GM12864 (cell line): ENCODE measurements at regions not wholly inside any gene's neighbourhood (a gene's known extent, or its start where the extent isn't known, plus 50 kb on each side); places are given as distances from the start of the nearest gene placed in this dataset.

Experiments
- DNase-seq: peaks from one replicate; pipeline ENCODE4 v3.0.0-alpha.2; 2011; ENCODE audit warnings: low read depth
- H3K4me3 ChIP-seq: 2 replicates; pipeline ENCODE4 v1.5.1; 2011; ENCODE audit warnings: mild to moderate bottlenecking, low read depth, low read length, control low read depth
- CTCF ChIP-seq: IDR thresholded peaks from 2 replicates; pipeline ENCODE4 v1.5.1; 2011; ENCODE audit warnings: low read depth, mild to moderate bottlenecking, moderate library complexity, low read length, control low read depth, inconsistent platforms; ENCODE audit errors: missing control alignments

- H3K4me3 ChIP-seq = no peak overlapping the region
- TF ChIP-seq CTCF = no peak
- no peak for DNase-seq
Measured at GRCh38 chr5:52481201-52481600, 306.5 kb upstream of the ITGA1 start.

DNA sequence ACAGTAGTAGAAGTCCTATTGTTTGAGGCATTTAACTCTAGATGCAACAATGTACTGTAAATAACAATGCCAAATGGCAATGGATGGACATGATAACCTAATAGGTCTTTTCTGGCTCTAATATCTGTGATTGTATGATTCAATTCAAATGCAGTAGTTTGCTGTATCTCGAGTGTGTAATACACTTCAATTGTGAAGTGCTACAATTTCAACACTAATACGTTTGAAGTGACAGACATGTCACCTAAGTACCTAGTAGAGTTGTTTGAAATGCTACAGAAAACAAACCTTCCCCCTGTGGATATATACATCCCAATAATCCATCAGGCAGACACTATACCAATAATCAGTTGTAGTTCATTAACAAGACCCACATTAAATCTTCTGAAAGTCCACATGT is 305.9 kb upstream of the ITGA1 start:
- DNase-seq = no peak
- no peak for TF ChIP-seq CTCF
- H3K4me3 ChIP-seq = no peak overlapping the region

DNA sequence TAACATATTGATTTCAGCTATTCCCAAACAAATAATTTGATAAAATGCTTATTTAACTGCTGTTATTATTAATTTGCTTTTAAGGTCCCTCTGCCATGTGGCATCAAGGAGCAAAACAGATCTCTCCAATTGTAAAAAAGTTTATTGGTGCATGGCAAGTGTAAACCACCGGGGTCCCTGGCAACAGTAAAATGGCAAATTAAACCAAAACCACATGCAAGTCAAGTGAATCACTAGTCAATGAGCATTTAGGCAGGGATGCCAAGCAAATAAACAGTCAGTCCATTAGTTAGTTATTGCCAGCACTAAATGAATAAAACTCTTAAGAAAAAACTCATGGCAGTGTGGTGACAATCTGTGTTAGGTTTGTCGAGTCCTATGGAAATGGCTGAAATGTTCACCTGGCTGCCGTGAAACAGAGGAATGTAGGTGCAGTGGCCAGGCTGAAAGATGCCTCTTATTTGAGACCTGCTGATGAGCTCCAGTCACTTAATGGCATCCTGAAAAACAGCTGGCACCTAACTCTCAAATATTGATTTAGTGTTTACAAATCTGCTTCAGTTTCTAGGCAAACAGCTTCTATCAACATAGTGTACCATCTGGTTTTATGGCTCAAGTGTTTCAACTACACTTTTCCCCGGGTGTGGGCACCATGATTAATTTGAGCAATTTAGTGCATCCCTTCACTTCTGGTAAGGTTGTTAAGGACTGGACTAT is 296.5 kb upstream of the ITGA1 start:
- no peak for TF ChIP-seq CTCF
- no peak overlapping the region for H3K4me3 ChIP-seq
- DNase-seq = no peak

DNA sequence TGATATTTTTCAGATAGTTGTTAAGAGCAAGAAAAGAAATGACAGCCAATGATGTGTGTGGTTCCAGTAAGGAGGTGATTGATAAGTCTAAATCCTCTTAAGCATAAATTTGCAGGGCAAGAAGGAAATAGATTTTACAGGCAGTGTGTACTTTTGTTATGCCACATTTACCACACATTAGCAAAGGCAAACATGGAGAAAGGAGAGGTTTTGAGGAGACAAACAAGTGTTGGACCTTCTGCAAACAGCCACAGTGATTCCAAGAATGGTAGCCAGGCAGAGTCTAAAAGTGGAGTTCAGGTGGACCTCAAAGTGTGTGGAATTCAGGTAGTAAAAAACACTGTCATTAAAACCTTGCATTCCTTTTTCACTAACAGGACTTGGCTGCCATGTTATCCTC is 295.9 kb upstream of the ITGA1 start:
- H3K4me3 ChIP-seq = no peak overlapping the region
- DNase-seq = no peak
- no peak for TF ChIP-seq CTCF

DNA sequence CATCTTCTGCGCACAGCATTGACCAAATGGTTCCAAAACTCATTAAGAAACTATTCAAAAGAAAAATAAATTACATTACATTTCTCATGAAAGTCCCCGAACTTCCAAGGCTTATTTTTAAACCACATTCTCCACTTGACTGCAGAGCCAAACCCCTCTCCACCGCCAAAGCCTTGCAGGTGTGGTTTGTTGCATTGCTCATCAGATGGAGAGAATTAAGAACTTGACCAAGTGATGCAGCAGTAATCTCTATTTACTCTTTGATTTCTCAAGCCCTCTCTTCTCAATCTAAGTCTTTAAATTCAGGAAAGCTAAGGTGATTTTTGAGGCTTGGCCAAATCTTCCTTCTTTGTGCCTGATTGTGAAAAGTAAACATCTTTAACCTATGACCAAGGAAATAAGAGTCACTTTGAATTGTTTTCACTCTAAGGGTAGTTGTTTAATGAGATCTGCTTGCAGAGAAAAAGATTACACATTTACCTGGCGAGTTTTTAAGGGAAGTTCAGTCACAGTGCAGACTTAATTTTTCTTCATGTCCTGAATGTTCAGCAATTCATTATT is 290.5 kb upstream of the ITGA1 start:
- no peak for DNase-seq
- TF ChIP-seq CTCF = no peak
- no peak overlapping the region for H3K4me3 ChIP-seq

DNA sequence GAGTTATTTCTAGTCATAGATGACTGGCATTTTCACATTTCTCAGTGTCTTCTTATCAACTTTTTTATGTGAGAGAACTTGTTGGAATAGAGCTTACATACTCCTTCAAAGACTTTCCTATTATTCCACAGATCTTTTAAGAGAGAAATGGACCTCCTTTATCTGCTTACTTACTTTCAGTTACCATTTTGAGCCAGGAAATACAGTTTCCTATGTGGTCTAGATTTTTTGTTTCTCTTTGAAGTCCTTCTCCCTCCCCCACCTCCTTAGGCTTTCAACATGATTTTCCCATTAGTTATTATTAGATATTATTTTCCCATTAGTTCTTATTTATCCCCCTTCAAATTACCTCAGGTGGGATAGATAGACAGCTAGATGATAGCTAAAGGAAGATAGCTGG is 289.1 kb upstream of the ITGA1 start:
- no peak overlapping the region for H3K4me3 ChIP-seq
- no peak for TF ChIP-seq CTCF
- DNase-seq = no peak

DNA sequence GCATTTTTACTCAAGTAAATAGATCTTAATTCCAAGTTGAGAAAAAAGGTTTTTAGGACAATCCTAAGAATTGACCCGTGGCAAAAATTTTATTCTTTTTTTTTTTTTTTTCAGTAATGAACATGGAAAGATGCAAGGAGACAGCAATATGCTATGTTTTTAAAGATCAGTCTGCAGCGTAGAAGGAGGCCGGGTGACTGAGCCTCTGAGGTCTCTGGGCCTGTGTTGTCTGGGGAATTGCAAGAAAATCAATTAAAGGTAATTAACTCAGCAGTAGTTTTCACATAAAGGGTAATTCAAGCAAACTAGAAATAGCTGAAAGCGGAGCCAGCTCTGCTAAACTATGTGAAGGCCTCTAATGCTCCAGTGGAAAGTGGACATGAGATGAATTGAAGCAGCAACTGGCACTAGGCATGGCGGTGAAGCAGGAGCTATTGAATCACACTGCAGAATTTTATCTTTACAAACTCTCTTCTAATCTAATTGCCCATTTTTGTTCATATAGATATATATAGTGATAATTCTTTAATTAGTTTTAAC is 285.2 kb upstream of the ITGA1 start:
- no peak for TF ChIP-seq CTCF
- no peak overlapping the region for H3K4me3 ChIP-seq
- DNase-seq = no peak
